Upper lobe of left lung (tissue), 6 donors: ENCODE measurements at regions not wholly inside any gene's neighbourhood (a gene's known extent, or its start where the extent isn't known, plus 50 kb on each side); places are given as distances from the start of the nearest gene placed in this dataset.

ENCODE experiments used
- ATAC-seq, 2 donors: fragments of 200-7000 bp; cut with Tn5 transposase; one replicate each; pipeline ENCODE4 v1.9.1; 2022; ENCODE audit warnings: mild to moderate bottlenecking in 2 of 2, moderate library complexity in 2 of 2; ENCODE audit not compliant: low FRiP score in 2 of 2
- DNase-seq, 2 donors: peaks; one replicate each; pipeline ENCODE4 v3.0.0-alpha.2; 2019 to 2020
- H3K27ac ChIP-seq, 4 donors: fragments of 200-600 bp; sonication (generic); one replicate each; pipeline ENCODE4 v1.5.1; 2016 to 2019
- H3K27me3 ChIP-seq, 4 donors: fragments of 200-600 bp; sonication (generic); one replicate each; pipeline ENCODE4 v1.5.1; 2017 to 2019
- H3K36me3 ChIP-seq, 4 donors: fragments of 200-600 bp; sonication (generic); one replicate each; pipeline ENCODE4 v1.5.1; 2016 to 2019
- H3K4me1 ChIP-seq, 4 donors: fragments of 200-600 bp; sonication (generic); one replicate each; pipeline ENCODE4 v1.5.1; 2018 to 2019
- H3K4me3 ChIP-seq, 4 donors: fragments of 200-600 bp; sonication (generic); one replicate each; pipeline ENCODE4 v1.5.1; 2017 to 2019; ENCODE audit warnings: mild to moderate bottlenecking in 2 of 4, moderate library complexity in 1 of 4
- H3K9me3 ChIP-seq, 4 donors: fragments of 200-600 bp; sonication (generic); one replicate each; pipeline ENCODE4 v1.5.1; 2018 to 2019
- CTCF ChIP-seq, 6 experiments: fragments of 450-650 bp in 4 of 6; fragments of 200-600 bp in 2 of 6; sonication (generic) in 2 of 6; IDR thresholded peaks; one replicate each; pipeline ENCODE4 v1.5.1; 2016 to 2019; ENCODE audit warnings: antibody characterized with exemption in 6 of 6
- EP300 ChIP-seq, 4 donors: sonication (generic); formaldehyde crosslinking; IDR thresholded peaks; one replicate each; pipeline ENCODE4 v1.5.1; 2017; ENCODE audit warnings: antibody characterized with exemption in 4 of 4, control low read depth in 2 of 4
- POLR2A ChIP-seq, 4 donors: fragments of 450-650 bp; IDR thresholded peaks; one replicate each; pipeline ENCODE4 v1.5.1; 2016 to 2017; ENCODE audit warnings: antibody characterized with exemption in 4 of 4, mild to moderate bottlenecking in 2 of 4
- POLR2AphosphoS5 ChIP-seq, 2 donors: sonication (generic); formaldehyde crosslinking; IDR thresholded peaks; one replicate each; pipeline ENCODE4 v1.5.1; 2017; ENCODE audit warnings: antibody characterized with exemption in 2 of 2
- WGBS, 2 donors: methylation state at CpG; one replicate each; pipeline ENCODE4 v1.1.5; 2017 to 2018; 5-methylcytosine and 5-hydroxymethylcytosine counted together
- donor health status: DM: no; HTN: no; CAD: no; lungs with moderate emphysema.
- donor health status: DM: no; HTN: yes; CAD: no; lungs with severe emphysema.

DNA sequence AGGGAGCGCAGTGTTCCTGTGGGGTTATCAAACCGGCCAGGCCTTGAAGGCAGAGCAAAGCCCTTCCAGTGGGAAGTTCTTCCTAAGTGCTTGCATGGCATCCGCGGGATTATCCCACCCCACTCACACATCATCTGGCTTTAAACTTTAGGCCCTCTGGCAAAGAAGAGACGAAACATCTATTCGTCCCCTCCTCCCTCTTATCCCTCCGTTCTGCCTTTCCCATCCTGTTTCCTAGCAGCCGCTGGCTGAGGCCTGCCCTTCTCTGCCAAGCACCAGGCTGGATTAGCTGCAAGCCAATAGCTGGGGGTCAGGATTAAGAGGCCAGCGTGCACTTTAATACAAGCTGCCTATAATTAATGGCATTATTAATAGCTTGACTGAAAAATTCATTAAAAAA lies 621.0 kb downstream of the PKHD1 start:
- DNase-seq (no peak), ATAC-seq (no peak)
- H3K36me3 ChIP-seq: no peaks in the 10 kb centered on the region
- no peak for TF ChIP-seq CTCF (IDR thresholded peaks at IDR 0.05)
- no peak for TF ChIP-seq EP300 (IDR thresholded peaks at IDR 0.05)
- TF ChIP-seq POLR2AphosphoS5 (IDR thresholded peaks at IDR 0.05): no peak
- no peak for TF ChIP-seq POLR2A (IDR thresholded peaks at IDR 0.05)
- no peak overlapping the region for H3K27ac ChIP-seq
- H3K27me3 ChIP-seq: no peaks in the 10 kb centered on the region
- no peaks in the 10 kb centered on the region for H3K9me3 ChIP-seq
- WGBS, 2 donors: 76 to 86% methylated on average over 9 of the region's 9 CpGs
- H3K4me3 ChIP-seq: no peak overlapping the region
- no peaks in the 10 kb centered on the region for H3K4me1 ChIP-seq

DNA sequence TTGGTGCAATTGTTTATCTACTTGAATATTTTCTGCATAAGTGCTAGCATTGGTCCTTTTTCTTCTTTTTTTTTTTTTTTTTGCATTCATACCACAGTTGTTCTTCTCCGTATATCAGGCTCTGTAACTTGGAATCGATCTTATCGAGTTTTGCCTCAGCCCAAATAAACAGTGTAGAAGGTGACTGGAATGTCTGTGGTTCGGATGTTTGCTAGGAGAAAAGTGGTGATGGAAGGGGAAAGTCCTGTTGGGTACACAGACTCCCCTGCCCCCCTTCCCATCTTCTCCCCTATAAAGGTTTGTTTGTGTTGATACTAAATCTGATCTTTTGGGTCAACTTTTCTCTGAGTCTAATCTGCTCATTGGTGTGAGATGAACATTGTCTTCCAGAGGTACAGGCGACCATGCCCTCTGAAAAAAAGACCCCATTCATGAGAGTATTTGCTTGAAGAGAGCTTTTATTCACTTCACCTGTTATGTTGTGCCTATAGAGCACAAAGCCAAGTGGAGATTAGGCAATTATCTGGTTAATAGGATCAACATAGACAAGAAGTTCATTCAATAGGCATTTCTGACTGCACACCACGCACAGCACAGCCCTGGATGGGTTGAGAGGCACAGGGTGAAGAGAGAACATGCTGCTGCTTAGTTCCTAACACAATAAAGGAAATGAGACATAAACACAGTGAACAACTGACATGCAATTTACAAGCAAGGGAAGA lies 620.0 kb downstream of the PKHD1 start:
- no peaks in the 10 kb centered on the region for H3K36me3 ChIP-seq
- H3K4me3 ChIP-seq: no peak overlapping the region
- H3K27me3 ChIP-seq: no peaks in the 10 kb centered on the region
- no peak overlapping the region for H3K27ac ChIP-seq
- ATAC-seq: no peak
- no peak for DNase-seq
- 52 to 58% methylated on average over 6 of the region's 6 CpGs for WGBS, 2 donors
- no peaks in the 10 kb centered on the region for H3K9me3 ChIP-seq
- no peaks in the 10 kb centered on the region for H3K4me1 ChIP-seq
- TF ChIP-seq POLR2A (IDR thresholded peaks at IDR 0.05) (no peak), EP300 (IDR thresholded peaks at IDR 0.05) (no peak), POLR2AphosphoS5 (IDR thresholded peaks at IDR 0.05) (no peak), CTCF (IDR thresholded peaks at IDR 0.05) (no peak)

GRCh38 chr6:51468704-51469103 lies 618.7 kb downstream of the PKHD1 start:
- TF ChIP-seq EP300 (IDR thresholded peaks at IDR 0.05) (no peak), POLR2AphosphoS5 (IDR thresholded peaks at IDR 0.05) (no peak), POLR2A (IDR thresholded peaks at IDR 0.05) (no peak), CTCF (IDR thresholded peaks at IDR 0.05) (no peak)
- no peak for ATAC-seq
- DNase-seq: no peak

GRCh38 chr6:51472745-51473487 lies 614.5 kb downstream of the PKHD1 start:
- Histone ChIP-seq H3K27me3 (no peaks in the 10 kb centered on the region), H3K4me1 (no peaks in the 10 kb centered on the region), H3K27ac (no peak overlapping the region), H3K9me3 (no peaks in the 10 kb centered on the region), H3K4me3 (no peak overlapping the region), H3K36me3 (no peaks in the 10 kb centered on the region)
- ATAC-seq: no peak
- 72 to 86% methylated on average over 5 of the region's 5 CpGs for WGBS, 2 donors
- TF ChIP-seq POLR2AphosphoS5 (IDR thresholded peaks at IDR 0.05): no peak
- no peak for TF ChIP-seq CTCF (IDR thresholded peaks at IDR 0.05)
- TF ChIP-seq EP300 (IDR thresholded peaks at IDR 0.05): no peak
- TF ChIP-seq POLR2A (IDR thresholded peaks at IDR 0.05): no peak
- no peak for DNase-seq

More at GRCh38 chr6:51468704-51469103, 618.7 kb downstream of the PKHD1 start:
- Histone ChIP-seq H3K27me3 (no peaks in the 10 kb centered on the region), H3K9me3 (no peaks in the 10 kb centered on the region), H3K4me3 (no peak overlapping the region), H3K36me3 (no peaks in the 10 kb centered on the region), H3K4me1 (no peaks in the 10 kb centered on the region), H3K27ac (no peak overlapping the region)
- 48 to 62% methylated on average over 3 of the region's 3 CpGs for WGBS, 2 donors
